ENCODE measurements at regions not wholly inside any gene's neighbourhood (a gene's known extent, or its start where the extent isn't known, plus 50 kb on each side); places are given as distances from the start of the nearest gene placed in this dataset.

DNA sequence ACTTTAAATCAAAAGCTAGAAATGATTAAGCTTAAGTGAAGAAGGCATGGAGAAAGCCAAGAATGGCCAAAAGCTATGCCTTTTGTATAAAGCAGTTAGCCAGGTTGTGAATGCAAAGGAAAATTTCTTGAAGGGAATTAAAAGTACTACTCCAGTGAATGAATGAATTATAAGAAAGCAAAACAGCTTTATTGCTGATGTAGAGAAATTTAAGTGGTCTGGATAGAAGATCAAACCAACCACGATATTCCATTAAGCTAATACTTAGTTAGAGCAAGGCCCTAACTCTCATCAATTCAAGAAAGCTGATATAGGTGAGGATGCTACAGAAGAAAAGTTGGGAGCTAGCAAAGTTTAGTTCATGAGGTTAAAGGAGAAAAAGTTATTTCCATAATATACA, 988.5 kb upstream of the ADGRB3 start:
- DNase-seq: no peak
- Mint-ChIP-seq H3K36me3 (no peaks in the 10 kb centered on the region), H3K9me3 (peaks cover 0 to 7% (median 0%) of the 10 kb centered on the region in 8 donors), H3K27me3 (no peaks in the 10 kb centered on the region), H3K4me3 (no peak overlapping the region), H3K4me1 (no peaks in the 10 kb centered on the region), H3K27ac (no peak overlapping the region)
- ChIA-PET POLR2A (ENCODE audit: partially characterized antibody) (no interaction called here), CTCF (ENCODE audit: partially characterized antibody) (no interaction called here)
- intact Hi-C loops (cut with micrococcal nuclease): no loop called here
- Histone ChIP-seq H3K4me3 (ENCODE audit: low read length in 2 of 2) (no peak overlapping the region), H3K9me3 (ENCODE audit: control insufficient read depth in 1 of 2, low read length in 2 of 2) (no peaks in the 10 kb centered on the region), H3K4me1 (ENCODE audit: insufficient read depth, low read length) (no peaks in the 10 kb centered on the region), H3K27ac (ENCODE audit: low read depth, low read length) (no peak overlapping the region), H3K27me3 (ENCODE audit: insufficient read depth, low read length) (no peaks in the 10 kb centered on the region), H3K36me3 (ENCODE audit: insufficient read depth, low read length) (no peaks in the 10 kb centered on the region)

DNA sequence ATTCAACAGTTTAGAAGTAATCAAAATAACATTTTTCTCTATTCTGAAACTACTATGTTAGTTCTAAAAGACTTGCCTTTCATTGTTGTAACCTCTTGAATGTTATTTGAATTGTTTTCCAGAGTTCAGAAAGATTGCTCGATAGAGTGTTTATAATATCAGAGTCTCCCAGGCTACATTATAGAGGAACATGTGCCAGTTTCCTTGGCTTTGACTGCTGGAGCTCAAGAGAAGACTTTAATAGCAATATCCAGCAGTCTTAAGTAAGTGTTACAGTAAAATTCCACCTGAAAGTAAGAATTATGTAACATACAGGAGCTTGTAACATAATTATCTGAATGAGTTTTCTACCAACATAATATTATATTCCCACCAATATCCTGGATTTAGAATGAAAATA, 991.8 kb upstream of the ADGRB3 start:
- DNase-seq: no peak
- no peaks in the 10 kb centered on the region for H3K4me1 ChIP-seq (ENCODE audit: insufficient read depth, low read length)
- H3K4me3 ChIP-seq (ENCODE audit: low read length in 2 of 2): no peak overlapping the region
- H3K9me3 ChIP-seq (ENCODE audit: control insufficient read depth in 1 of 2, low read length in 2 of 2): no peaks in the 10 kb centered on the region
- no peaks in the 10 kb centered on the region for H3K27me3 ChIP-seq (ENCODE audit: insufficient read depth, low read length)
- CTCF ChIA-PET (ENCODE audit: partially characterized antibody): no interaction called here
- intact Hi-C loops (cut with micrococcal nuclease): no loop called here
- Mint-ChIP-seq H3K27me3 (no peaks in the 10 kb centered on the region), H3K9me3 (peaks cover 0 to 7% (median 1%) of the 10 kb centered on the region in 8 donors), H3K4me1 (no peaks in the 10 kb centered on the region), H3K4me3 (no peak overlapping the region), H3K36me3 (no peaks in the 10 kb centered on the region), H3K27ac (no peak overlapping the region)
- no peak overlapping the region for H3K27ac ChIP-seq (ENCODE audit: low read depth, low read length)
- no peaks in the 10 kb centered on the region for H3K36me3 ChIP-seq (ENCODE audit: insufficient read depth, low read length)
- POLR2A ChIA-PET (ENCODE audit: partially characterized antibody): no interaction called here

DNA sequence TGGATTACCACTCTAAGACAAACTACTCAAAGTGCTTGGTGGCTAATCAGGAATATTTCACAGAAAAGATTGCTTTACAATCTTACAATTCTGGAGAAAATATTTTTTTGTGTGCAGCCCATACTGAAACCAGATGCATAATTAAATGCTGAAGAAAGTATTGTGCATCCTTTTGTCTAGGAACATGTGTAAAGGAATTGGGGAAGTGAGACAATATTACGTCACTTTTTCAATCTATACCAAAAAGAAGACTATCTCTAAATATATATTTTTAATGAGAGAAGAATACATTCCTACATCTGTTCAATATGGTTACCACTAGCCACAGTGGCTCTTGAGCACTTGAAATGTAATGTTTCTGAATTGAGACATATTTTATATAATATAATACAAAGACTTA, 992.5 kb upstream of the ADGRB3 start:
- H3K9me3 Mint-ChIP-seq: peaks cover 0 to 5% (median 1%) of the 10 kb centered on the region in 8 donors
- H3K27ac Mint-ChIP-seq: no peak overlapping the region

DNA sequence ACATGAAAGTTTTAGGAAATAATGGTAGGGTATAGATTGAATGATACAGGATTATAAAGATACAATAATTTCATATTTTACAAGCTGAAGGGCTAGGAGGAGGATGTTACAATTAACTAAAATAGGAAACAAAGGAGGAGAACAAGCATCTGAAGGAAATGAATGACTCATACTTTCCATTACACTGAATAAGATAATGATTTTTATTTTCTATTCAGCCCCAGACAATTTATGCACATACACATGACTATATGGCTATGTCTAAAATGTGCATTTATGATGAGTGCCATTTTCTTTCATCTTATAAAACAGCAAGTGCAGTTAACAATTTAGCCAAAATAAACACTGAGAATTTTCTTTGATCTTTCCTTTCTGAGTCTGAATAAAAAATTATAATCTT, 994.6 kb upstream of the ADGRB3 start:
- H3K27ac ChIP-seq (ENCODE audit: low read depth, low read length): no peak overlapping the region
- H3K4me1 ChIP-seq (ENCODE audit: insufficient read depth, low read length): no peaks in the 10 kb centered on the region
- no peaks in the 10 kb centered on the region for H3K9me3 ChIP-seq (ENCODE audit: control insufficient read depth in 1 of 2, low read length in 2 of 2)
- H3K27me3 ChIP-seq (ENCODE audit: insufficient read depth, low read length): no peaks in the 10 kb centered on the region
- no peaks in the 10 kb centered on the region for H3K27me3 Mint-ChIP-seq
- H3K36me3 ChIP-seq (ENCODE audit: insufficient read depth, low read length): no peaks in the 10 kb centered on the region
- H3K9me3 Mint-ChIP-seq: peaks cover 0 to 5% (median 0%) of the 10 kb centered on the region in 8 donors
- H3K4me3 Mint-ChIP-seq: no peak overlapping the region
- intact Hi-C loops (cut with micrococcal nuclease): no loop called here
- CTCF ChIA-PET (ENCODE audit: partially characterized antibody): no interaction called here
- H3K4me3 ChIP-seq (ENCODE audit: low read length in 2 of 2): no peak overlapping the region
- no peaks in the 10 kb centered on the region for H3K36me3 Mint-ChIP-seq
- H3K4me1 Mint-ChIP-seq: no peaks in the 10 kb centered on the region
- POLR2A ChIA-PET (ENCODE audit: partially characterized antibody): no interaction called here
- no peak overlapping the region for H3K27ac Mint-ChIP-seq
- DNase-seq: no peak

More for the DNA sequence above, 992.5 kb upstream of the ADGRB3 start:
- intact Hi-C loops (cut with micrococcal nuclease): no loop called here
- Mint-ChIP-seq H3K36me3 (no peaks in the 10 kb centered on the region), H3K27me3 (no peaks in the 10 kb centered on the region), H3K4me3 (no peak overlapping the region), H3K4me1 (no peaks in the 10 kb centered on the region)
- Histone ChIP-seq H3K9me3 (ENCODE audit: control insufficient read depth in 1 of 2, low read length in 2 of 2) (no peaks in the 10 kb centered on the region), H3K27me3 (ENCODE audit: insufficient read depth, low read length) (no peaks in the 10 kb centered on the region), H3K27ac (ENCODE audit: low read depth, low read length) (no peak overlapping the region), H3K4me3 (ENCODE audit: low read length in 2 of 2) (no peak overlapping the region), H3K4me1 (ENCODE audit: insufficient read depth, low read length) (no peaks in the 10 kb centered on the region), H3K36me3 (ENCODE audit: insufficient read depth, low read length) (no peaks in the 10 kb centered on the region)
- ChIA-PET POLR2A (ENCODE audit: partially characterized antibody) (no interaction called here), CTCF (ENCODE audit: partially characterized antibody) (no interaction called here)
- no peak for DNase-seq

DNA sequence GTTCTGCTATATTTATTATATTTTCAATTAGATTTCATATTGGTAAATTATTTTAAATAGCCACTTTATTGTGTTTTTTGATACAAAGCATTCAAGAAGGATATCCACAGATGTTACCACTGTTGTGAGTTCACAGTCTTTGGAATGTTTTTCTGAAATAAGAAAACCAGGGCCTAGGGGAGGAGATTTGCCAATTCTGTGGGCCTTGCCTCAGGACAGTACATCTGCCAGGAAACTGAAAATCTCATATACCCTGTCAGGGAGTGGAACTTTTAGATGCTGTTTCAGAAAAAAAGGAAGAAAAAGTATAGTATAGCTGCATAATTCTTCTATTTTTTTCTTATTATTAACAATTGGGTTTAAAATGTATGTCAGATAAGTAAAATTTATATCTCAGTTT, 995.9 kb upstream of the ADGRB3 start:
- ChIA-PET POLR2A (ENCODE audit: partially characterized antibody) (no interaction called here), CTCF (ENCODE audit: partially characterized antibody) (no interaction called here)
- Mint-ChIP-seq H3K27me3 (no peaks in the 10 kb centered on the region), H3K4me3 (no peak overlapping the region), H3K4me1 (no peaks in the 10 kb centered on the region), H3K36me3 (no peaks in the 10 kb centered on the region), H3K27ac (no peak overlapping the region), H3K9me3 (peaks cover 0 to 12% (median 1%) of the 10 kb centered on the region in 8 donors)
- no peaks in the 10 kb centered on the region for H3K9me3 ChIP-seq (ENCODE audit: control insufficient read depth in 1 of 2, low read length in 2 of 2)
- intact Hi-C loops (cut with micrococcal nuclease): no loop called here
- H3K27ac ChIP-seq (ENCODE audit: low read depth, low read length): no peak overlapping the region
- DNase-seq: no peak
- no peaks in the 10 kb centered on the region for H3K4me1 ChIP-seq (ENCODE audit: insufficient read depth, low read length)
- no peaks in the 10 kb centered on the region for H3K36me3 ChIP-seq (ENCODE audit: insufficient read depth, low read length)
- no peaks in the 10 kb centered on the region for H3K27me3 ChIP-seq (ENCODE audit: insufficient read depth, low read length)
- no peak overlapping the region for H3K4me3 ChIP-seq (ENCODE audit: low read length in 2 of 2)

DNA sequence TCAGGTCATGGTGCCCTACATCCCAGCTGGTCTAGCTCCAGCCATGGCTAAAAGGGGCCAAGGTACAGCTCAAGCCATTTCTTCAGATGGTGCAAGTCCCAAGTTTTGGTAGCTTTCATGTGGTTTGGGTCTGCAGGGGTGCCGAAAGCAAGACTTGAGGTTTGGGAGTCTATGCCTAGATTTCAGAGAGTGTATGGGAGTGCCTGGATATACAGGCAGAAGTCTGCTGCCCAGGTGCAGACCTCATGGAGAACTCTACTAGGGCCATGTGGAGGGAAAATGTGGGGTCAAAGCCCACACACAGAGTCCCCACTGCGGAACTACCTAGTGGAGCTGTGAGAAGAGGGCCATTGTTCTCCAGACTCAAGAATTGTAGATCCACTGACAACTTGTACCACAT, 1000.9 kb upstream of the ADGRB3 start:
- POLR2A ChIA-PET (ENCODE audit: partially characterized antibody): no interaction called here
- Mint-ChIP-seq H3K27me3 (no peaks in the 10 kb centered on the region), H3K36me3 (no peaks in the 10 kb centered on the region), H3K4me1 (no peaks in the 10 kb centered on the region), H3K9me3 (peaks cover 0 to 17% (median 4%) of the 10 kb centered on the region in 8 donors), H3K4me3 (no peak overlapping the region), H3K27ac (no peak overlapping the region)
- no peak overlapping the region for H3K27ac ChIP-seq (ENCODE audit: low read depth, low read length)
- intact Hi-C loops (cut with micrococcal nuclease): no loop called here
- H3K9me3 ChIP-seq (ENCODE audit: control insufficient read depth in 1 of 2, low read length in 2 of 2): no peaks in the 10 kb centered on the region
- H3K36me3 ChIP-seq (ENCODE audit: insufficient read depth, low read length): no peaks in the 10 kb centered on the region
- no peaks in the 10 kb centered on the region for H3K27me3 ChIP-seq (ENCODE audit: insufficient read depth, low read length)
- H3K4me3 ChIP-seq (ENCODE audit: low read length in 2 of 2): no peak overlapping the region
- CTCF ChIA-PET (ENCODE audit: partially characterized antibody): no interaction called here
- no peak for DNase-seq
- H3K4me1 ChIP-seq (ENCODE audit: insufficient read depth, low read length): no peaks in the 10 kb centered on the region

DNA sequence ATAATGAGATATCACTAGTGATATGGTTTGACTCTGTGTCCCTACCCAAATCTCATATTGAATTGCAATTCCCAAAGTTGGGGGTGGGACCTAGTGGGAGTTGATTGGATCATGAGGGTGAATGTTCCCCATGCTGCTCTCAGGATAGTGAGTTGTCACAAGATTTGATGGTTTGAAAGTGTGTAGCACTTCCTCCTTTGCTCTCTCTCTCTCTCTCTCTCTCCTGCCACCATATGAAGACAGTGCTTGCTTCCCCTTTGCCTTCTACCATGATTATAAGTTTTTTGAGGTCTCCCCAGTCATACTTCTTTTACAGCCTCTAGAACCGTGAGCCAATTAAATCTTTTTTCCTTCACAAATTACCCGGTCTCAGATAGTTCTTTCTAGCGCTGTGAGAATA, 1002.0 kb upstream of the ADGRB3 start:
- ChIA-PET CTCF (ENCODE audit: partially characterized antibody) (no interaction called here), POLR2A (ENCODE audit: partially characterized antibody) (no interaction called here)
- Histone ChIP-seq H3K27me3 (ENCODE audit: insufficient read depth, low read length) (no peaks in the 10 kb centered on the region), H3K9me3 (ENCODE audit: control insufficient read depth in 1 of 2, low read length in 2 of 2) (no peaks in the 10 kb centered on the region), H3K4me1 (ENCODE audit: insufficient read depth, low read length) (no peaks in the 10 kb centered on the region), H3K27ac (ENCODE audit: low read depth, low read length) (no peak overlapping the region), H3K4me3 (ENCODE audit: low read length in 2 of 2) (no peak overlapping the region), H3K36me3 (ENCODE audit: insufficient read depth, low read length) (no peaks in the 10 kb centered on the region)
- Mint-ChIP-seq H3K36me3 (no peaks in the 10 kb centered on the region), H3K27ac (no peak overlapping the region), H3K4me1 (no peaks in the 10 kb centered on the region), H3K27me3 (no peaks in the 10 kb centered on the region), H3K4me3 (no peak overlapping the region), H3K9me3 (peaks cover 0 to 15% (median 5%) of the 10 kb centered on the region in 8 donors)
- no peak for DNase-seq
- intact Hi-C loops (cut with micrococcal nuclease): no loop called here

DNA sequence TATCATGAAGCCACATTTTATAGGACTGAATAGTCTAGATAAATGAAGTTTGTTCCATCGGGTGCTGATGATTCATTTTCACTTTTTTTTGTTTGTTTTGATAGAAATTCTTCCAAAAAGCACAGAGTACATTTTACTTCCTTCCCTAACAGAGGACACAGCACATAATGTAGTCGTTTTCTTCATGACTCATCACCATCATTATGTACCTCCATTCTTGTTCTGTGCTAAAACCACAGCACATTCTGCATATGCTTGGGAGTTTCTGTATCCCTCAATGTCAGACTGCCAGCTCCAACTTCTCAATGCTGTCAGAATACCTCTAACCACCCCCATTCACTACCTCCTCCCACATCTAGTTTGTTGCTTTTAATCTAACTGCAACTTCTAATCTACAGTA, 1004.9 kb upstream of the ADGRB3 start:
- no peak overlapping the region for H3K4me3 Mint-ChIP-seq
- ChIA-PET CTCF (ENCODE audit: partially characterized antibody) (no interaction called here), POLR2A (ENCODE audit: partially characterized antibody) (no interaction called here)
- H3K27me3 Mint-ChIP-seq: no peaks in the 10 kb centered on the region
- no peaks in the 10 kb centered on the region for H3K27me3 ChIP-seq (ENCODE audit: insufficient read depth, low read length)
- H3K9me3 Mint-ChIP-seq: peaks cover 0 to 13% (median 4%) of the 10 kb centered on the region in 8 donors
- no peak overlapping the region for H3K27ac ChIP-seq (ENCODE audit: low read depth, low read length)
- H3K36me3 ChIP-seq (ENCODE audit: insufficient read depth, low read length): no peaks in the 10 kb centered on the region
- intact Hi-C loops (cut with micrococcal nuclease): no loop called here
- H3K27ac Mint-ChIP-seq: no peak overlapping the region
- no peaks in the 10 kb centered on the region for H3K4me1 Mint-ChIP-seq
- H3K4me3 ChIP-seq (ENCODE audit: low read length in 2 of 2): no peak overlapping the region
- no peaks in the 10 kb centered on the region for H3K9me3 ChIP-seq (ENCODE audit: control insufficient read depth in 1 of 2, low read length in 2 of 2)
- no peaks in the 10 kb centered on the region for H3K36me3 Mint-ChIP-seq
- no peak for DNase-seq
- H3K4me1 ChIP-seq (ENCODE audit: insufficient read depth, low read length): no peaks in the 10 kb centered on the region
